ENCODE measurements at regions not wholly inside any gene's neighbourhood (a gene's known extent, or its start where the extent isn't known, plus 50 kb on each side); places are given as distances from the start of the nearest gene placed in this dataset.

GRCh38 chr11:12599408-12600143, 74.6 kb upstream of the TEAD1 start:
- Mint-ChIP-seq H3K27ac (no peak overlapping the region), H3K36me3 (ENCODE audit: low read depth) (no peaks in the 10 kb centered on the region), H3K4me3 (no peak overlapping the region), H3K9me3 (peaks cover 12% of the 10 kb centered on the region), H3K4me1 (peaks cover 27% of the 10 kb centered on the region), H3K27me3 (ENCODE audit: low read depth, poor library complexity) (no peaks in the 10 kb centered on the region)
- peak; percentile 82 for TF ChIP-seq CTCF (IDR thresholded peaks at IDR 0.05)
- DNase-seq, result peak; percentile 67

DNA sequence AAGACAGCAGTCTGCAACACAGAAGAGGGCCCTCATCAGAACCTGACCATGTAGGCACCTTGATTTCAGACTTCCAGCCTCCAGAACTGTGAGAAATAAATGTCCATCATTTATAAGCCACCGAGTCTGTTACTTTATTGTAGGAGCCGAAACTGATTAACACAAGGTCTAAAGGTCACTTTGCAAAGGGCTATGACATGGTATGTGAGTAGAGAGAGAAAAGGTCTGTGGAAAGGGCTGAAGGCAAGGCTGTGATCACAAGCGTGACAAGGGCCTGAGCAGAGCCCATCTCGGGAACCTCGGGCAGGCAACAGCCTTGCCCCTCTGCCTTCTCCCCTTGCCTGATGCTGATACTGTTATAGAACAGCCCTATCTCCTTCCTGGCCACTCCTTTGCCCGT, 73.4 kb upstream of the TEAD1 start:
- H3K36me3 Mint-ChIP-seq (ENCODE audit: low read depth), result no peaks in the 10 kb centered on the region
- H3K4me3 Mint-ChIP-seq, result no peak overlapping the region
- H3K4me1 Mint-ChIP-seq, result peaks cover 27% of the 10 kb centered on the region
- no peak for TF ChIP-seq CTCF (IDR thresholded peaks at IDR 0.05)
- DNase-seq, result peak; percentile 10
- peak overlapping the region; percentile 26 for H3K27ac Mint-ChIP-seq
- H3K27me3 Mint-ChIP-seq (ENCODE audit: low read depth, poor library complexity), result no peaks in the 10 kb centered on the region
- peaks cover 5% of the 10 kb centered on the region for H3K9me3 Mint-ChIP-seq

DNA sequence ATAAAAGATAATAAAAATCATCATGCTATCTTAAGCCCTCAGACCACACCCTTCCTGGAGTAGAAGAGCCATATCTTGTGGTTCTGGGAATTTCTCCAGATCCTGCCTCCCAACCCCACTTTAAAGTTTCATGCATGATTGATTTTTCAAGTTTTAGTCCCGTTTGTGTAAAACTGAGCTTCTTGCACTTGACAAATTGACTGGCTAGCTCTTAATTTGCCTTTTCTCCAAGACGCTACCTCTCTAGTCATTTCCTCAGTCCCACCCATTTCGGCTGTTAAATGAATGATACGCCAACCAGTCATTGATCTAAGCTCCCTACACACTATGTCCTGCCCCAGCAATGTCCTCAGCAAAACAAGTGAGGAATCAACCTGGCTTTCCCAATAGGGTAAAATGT, 71.8 kb upstream of the TEAD1 start:
- no peak for DNase-seq
- H3K4me1 Mint-ChIP-seq, result peaks cover 27% of the 10 kb centered on the region
- no peaks in the 10 kb centered on the region for H3K9me3 Mint-ChIP-seq
- no peaks in the 10 kb centered on the region for H3K36me3 Mint-ChIP-seq (ENCODE audit: low read depth)
- no peak overlapping the region for H3K27ac Mint-ChIP-seq
- no peaks in the 10 kb centered on the region for H3K27me3 Mint-ChIP-seq (ENCODE audit: low read depth, poor library complexity)
- TF ChIP-seq CTCF (IDR thresholded peaks at IDR 0.05), result no peak
- H3K4me3 Mint-ChIP-seq, result no peak overlapping the region

- H3K4me3 Mint-ChIP-seq, result no peak overlapping the region
- H3K9me3 Mint-ChIP-seq, result peaks cover 4% of the 10 kb centered on the region
- H3K36me3 Mint-ChIP-seq (ENCODE audit: low read depth), result no peaks in the 10 kb centered on the region
- no peak for TF ChIP-seq CTCF (IDR thresholded peaks at IDR 0.05)
- H3K27ac Mint-ChIP-seq, result no peak overlapping the region
- H3K4me1 Mint-ChIP-seq, result peaks cover 27% of the 10 kb centered on the region
- no peaks in the 10 kb centered on the region for H3K27me3 Mint-ChIP-seq (ENCODE audit: low read depth, poor library complexity)
- no peak for DNase-seq
Measured at GRCh38 chr11:12603143-12604088, 70.8 kb upstream of the TEAD1 start.

- DNase-seq, result no peak
- Mint-ChIP-seq H3K36me3 (ENCODE audit: low read depth) (no peaks in the 10 kb centered on the region), H3K4me3 (no peak overlapping the region), H3K4me1 (peaks cover 27% of the 10 kb centered on the region), H3K27ac (no peak overlapping the region), H3K9me3 (peaks cover 10% of the 10 kb centered on the region), H3K27me3 (ENCODE audit: low read depth, poor library complexity) (no peaks in the 10 kb centered on the region)
- TF ChIP-seq CTCF (IDR thresholded peaks at IDR 0.05), result no peak
Measured at GRCh38 chr11:12604557-12605153, 69.6 kb upstream of the TEAD1 start.

All from nephron progenitor cell (in vitro differentiated cells).